ENCODE measurements at regions not wholly inside any gene's neighbourhood (a gene's known extent, or its start where the extent isn't known, plus 50 kb on each side); places are given as distances from the start of the nearest gene placed in this dataset.
A peak's percentile ranks its signal among the peaks of the same experiment; 100 is the strongest.

- DNase-seq (ENCODE audit: low read depth): peak; percentile 39
These were observed 78.4 kb upstream of the MED9 start for GRCh38 chr17:17398188-17398942.

GRCh38 chr17:17398943-17399926 lies 77.6 kb upstream of the MED9 start:
- H3K4me3 ChIP-seq (ENCODE audit: low read depth, low read length): no peak overlapping the region
- TF ChIP-seq CTCF (IDR thresholded peaks at IDR 0.05; ENCODE audit: insufficient read depth, low read depth, low read length): no peak
- DNase-seq (ENCODE audit: low read depth): no peak

More at GRCh38 chr17:17398188-17398942, 78.4 kb upstream of the MED9 start:
- no peak overlapping the region for H3K4me3 ChIP-seq (ENCODE audit: low read depth, low read length)
- TF ChIP-seq CTCF (IDR thresholded peaks at IDR 0.05; ENCODE audit: insufficient read depth, low read depth, low read length): no peak

- H3K4me3 ChIP-seq (ENCODE audit: low read depth, low read length): no peak overlapping the region
- TF ChIP-seq CTCF (IDR thresholded peaks at IDR 0.05; ENCODE audit: insufficient read depth, low read depth, low read length): no peak
- no peak for DNase-seq (ENCODE audit: low read depth)
These were observed 76.7 kb upstream of the MED9 start for GRCh38 chr17:17400070-17400469.

GRCh38 chr17:17400566-17401184 lies 76.1 kb upstream of the MED9 start:
- DNase-seq (ENCODE audit: low read depth): no peak
- no peak overlapping the region for H3K4me3 ChIP-seq (ENCODE audit: low read depth, low read length)
- TF ChIP-seq CTCF (IDR thresholded peaks at IDR 0.05; ENCODE audit: insufficient read depth, low read depth, low read length): no peak

- no peak for TF ChIP-seq CTCF (IDR thresholded peaks at IDR 0.05; ENCODE audit: insufficient read depth, low read depth, low read length)
- no peak for DNase-seq (ENCODE audit: low read depth)
These were observed 75.5 kb upstream of the MED9 start for GRCh38 chr17:17401271-17401781.

GRCh38 chr17:17402558-17402957 lies 74.2 kb upstream of the MED9 start:
- no peak overlapping the region for H3K4me3 ChIP-seq (ENCODE audit: low read depth, low read length)
- TF ChIP-seq CTCF (IDR thresholded peaks at IDR 0.05; ENCODE audit: insufficient read depth, low read depth, low read length): no peak
- no peak for DNase-seq (ENCODE audit: low read depth)

More at GRCh38 chr17:17401271-17401781, 75.5 kb upstream of the MED9 start:
- no peak overlapping the region for H3K4me3 ChIP-seq (ENCODE audit: low read depth, low read length)
